22Rv1 (cell line): ENCODE measurements at regions not wholly inside any gene's neighbourhood (a gene's known extent, or its start where the extent isn't known, plus 50 kb on each side); places are given as distances from the start of the nearest gene placed in this dataset.

Experiments
- CTCF ChIP-seq: fragments of 450-650 bp; IDR thresholded peaks from 2 replicates; pipeline ENCODE4 v1.5.1; 2017; ENCODE audit warnings: mild to moderate bottlenecking
- ZFX ChIP-seq: fragments of 450-650 bp; IDR thresholded peaks from 2 replicates; pipeline ENCODE4 v1.6.1; 2017; ENCODE audit warnings: antibody characterized with exemption, borderline replicate concordance

GRCh38 chr3:96410006-96410730, 404.2 kb upstream of the EPHA6 start:
- TF ChIP-seq CTCF (no peak), ZFX (no peak)
